HFFc6 (cell line): ENCODE measurements at regions not wholly inside any gene's neighbourhood (a gene's known extent, or its start where the extent isn't known, plus 50 kb on each side); places are given as distances from the start of the nearest gene placed in this dataset.

Experiments
- DNase-seq: peaks from one replicate; pipeline ENCODE4 v3.0.0-alpha.2; 2018
- H3K27ac Mint-ChIP-seq: 2 replicates; pipeline ENCODE4 v1.8.0; 2020; ENCODE audit warnings: mild to moderate bottlenecking, mixed read lengths
- H3K27me3 Mint-ChIP-seq: 2 replicates; pipeline ENCODE4 v1.8.0; 2021; ENCODE audit warnings: mild to moderate bottlenecking, moderate library complexity, mixed read lengths; ENCODE audit not compliant: insufficient read depth
- H3K36me3 Mint-ChIP-seq: 2 replicates; pipeline ENCODE4 v1.8.0; 2021; ENCODE audit warnings: low read depth, mixed read lengths
- H3K4me1 Mint-ChIP-seq: 2 replicates; pipeline ENCODE4 v1.8.0; 2020; ENCODE audit warnings: low read depth, mixed read lengths
- H3K4me3 Mint-ChIP-seq: 2 replicates; pipeline ENCODE4 v1.8.0; 2020; ENCODE audit warnings: mild to moderate bottlenecking, moderate library complexity, mixed read lengths
- H3K9me3 Mint-ChIP-seq: 2 replicates; pipeline ENCODE4 v1.8.0; 2020; ENCODE audit warnings: mild to moderate bottlenecking, mixed read lengths
- TF ChIP-seq, protein P1 (sequence below): fragments of 200-600 bp; sonication (generic); IDR thresholded peaks from 2 replicates; pipeline ENCODE4 v1.5.0; 2021; ENCODE audit warnings: antibody characterized with exemption, mild to moderate bottlenecking

DNA sequence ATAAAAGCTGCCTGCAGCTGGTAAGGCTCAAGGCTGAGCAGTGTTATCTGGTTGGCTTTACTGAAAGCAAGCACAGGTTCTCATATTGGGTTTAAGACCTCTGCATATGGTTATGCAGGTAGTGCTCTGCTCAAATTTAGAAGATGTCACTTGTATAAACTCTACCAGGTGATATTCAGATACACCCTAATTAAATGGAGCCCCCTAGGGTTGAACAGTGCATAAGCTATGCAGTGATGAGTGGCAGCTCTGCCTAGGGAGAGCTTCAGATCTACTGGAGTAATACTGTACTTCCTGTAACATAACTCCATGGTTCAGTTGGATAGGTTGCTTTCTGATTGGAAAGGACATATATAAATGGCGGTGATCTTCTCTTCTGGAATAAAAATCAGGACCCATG is 222.7 kb downstream of the CYRIA start:
- H3K27me3 Mint-ChIP-seq, result no peaks in the 10 kb centered on the region
- DNase-seq, result no peak
- H3K4me1 Mint-ChIP-seq, result no peaks in the 10 kb centered on the region
- no peak overlapping the region for H3K27ac Mint-ChIP-seq
- H3K36me3 Mint-ChIP-seq, result 0 out of 2 replicates have a peak, but pooled peaks cover 4% of the 10 kb centered on the region
- H3K9me3 Mint-ChIP-seq, result peaks cover 47% of the 10 kb centered on the region
- no peak overlapping the region for H3K4me3 Mint-ChIP-seq
- TF ChIP-seq, protein P1, sequence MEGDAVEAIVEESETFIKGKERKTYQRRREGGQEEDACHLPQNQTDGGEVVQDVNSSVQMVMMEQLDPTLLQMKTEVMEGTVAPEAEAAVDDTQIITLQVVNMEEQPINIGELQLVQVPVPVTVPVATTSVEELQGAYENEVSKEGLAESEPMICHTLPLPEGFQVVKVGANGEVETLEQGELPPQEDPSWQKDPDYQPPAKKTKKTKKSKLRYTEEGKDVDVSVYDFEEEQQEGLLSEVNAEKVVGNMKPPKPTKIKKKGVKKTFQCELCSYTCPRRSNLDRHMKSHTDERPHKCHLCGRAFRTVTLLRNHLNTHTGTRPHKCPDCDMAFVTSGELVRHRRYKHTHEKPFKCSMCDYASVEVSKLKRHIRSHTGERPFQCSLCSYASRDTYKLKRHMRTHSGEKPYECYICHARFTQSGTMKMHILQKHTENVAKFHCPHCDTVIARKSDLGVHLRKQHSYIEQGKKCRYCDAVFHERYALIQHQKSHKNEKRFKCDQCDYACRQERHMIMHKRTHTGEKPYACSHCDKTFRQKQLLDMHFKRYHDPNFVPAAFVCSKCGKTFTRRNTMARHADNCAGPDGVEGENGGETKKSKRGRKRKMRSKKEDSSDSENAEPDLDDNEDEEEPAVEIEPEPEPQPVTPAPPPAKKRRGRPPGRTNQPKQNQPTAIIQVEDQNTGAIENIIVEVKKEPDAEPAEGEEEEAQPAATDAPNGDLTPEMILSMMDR, result no peak

DNA sequence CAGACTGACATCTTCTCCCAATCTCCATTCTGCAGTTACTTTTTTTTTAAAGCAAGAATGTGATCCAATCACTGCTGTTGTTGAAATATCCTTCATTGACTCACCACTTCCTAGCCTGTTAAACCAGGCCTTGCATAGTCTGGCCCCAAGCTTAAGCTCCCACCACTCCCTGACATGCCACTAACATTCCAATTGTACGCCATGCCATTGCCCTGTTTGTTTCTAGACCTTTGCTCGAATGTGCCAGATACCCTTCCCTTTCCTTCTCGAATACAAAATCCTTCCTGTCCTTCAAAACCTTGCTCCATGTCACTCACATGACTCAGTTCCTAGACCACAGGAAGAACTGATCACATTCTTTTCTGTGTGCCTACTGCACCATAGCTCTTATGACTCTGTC is 224.2 kb downstream of the CYRIA start:
- Mint-ChIP-seq H3K27me3 (no peaks in the 10 kb centered on the region), H3K27ac (no peak overlapping the region), H3K4me1 (no peaks in the 10 kb centered on the region), H3K9me3 (peaks cover 50% of the 10 kb centered on the region), H3K36me3 (no peaks in the 10 kb centered on the region; the same call in 1 of the 2 replicates), H3K4me3 (no peak overlapping the region)
- no peak for DNase-seq
- TF ChIP-seq, protein P1, result no peak

DNA sequence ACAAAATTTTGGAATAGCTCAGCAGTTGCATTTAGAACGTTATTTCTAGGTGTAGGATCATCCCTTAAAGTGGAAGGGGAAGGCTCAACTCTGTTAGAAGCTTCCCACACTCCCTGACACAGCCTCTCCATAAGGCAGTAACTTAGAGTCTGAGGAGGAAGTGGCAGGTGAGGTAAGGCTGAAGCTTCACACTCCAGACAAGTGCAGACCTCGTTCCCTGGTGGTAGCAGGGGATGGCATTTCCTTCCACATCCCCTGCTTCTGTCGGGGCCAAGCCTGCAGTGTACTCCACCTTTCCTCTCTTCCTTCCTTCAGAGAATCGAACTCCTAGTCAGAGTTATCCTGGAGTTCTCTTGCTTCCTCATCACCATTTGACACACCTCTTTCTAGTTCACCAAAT is 224.7 kb downstream of the CYRIA start:
- no peak overlapping the region for H3K4me3 Mint-ChIP-seq

DNA sequence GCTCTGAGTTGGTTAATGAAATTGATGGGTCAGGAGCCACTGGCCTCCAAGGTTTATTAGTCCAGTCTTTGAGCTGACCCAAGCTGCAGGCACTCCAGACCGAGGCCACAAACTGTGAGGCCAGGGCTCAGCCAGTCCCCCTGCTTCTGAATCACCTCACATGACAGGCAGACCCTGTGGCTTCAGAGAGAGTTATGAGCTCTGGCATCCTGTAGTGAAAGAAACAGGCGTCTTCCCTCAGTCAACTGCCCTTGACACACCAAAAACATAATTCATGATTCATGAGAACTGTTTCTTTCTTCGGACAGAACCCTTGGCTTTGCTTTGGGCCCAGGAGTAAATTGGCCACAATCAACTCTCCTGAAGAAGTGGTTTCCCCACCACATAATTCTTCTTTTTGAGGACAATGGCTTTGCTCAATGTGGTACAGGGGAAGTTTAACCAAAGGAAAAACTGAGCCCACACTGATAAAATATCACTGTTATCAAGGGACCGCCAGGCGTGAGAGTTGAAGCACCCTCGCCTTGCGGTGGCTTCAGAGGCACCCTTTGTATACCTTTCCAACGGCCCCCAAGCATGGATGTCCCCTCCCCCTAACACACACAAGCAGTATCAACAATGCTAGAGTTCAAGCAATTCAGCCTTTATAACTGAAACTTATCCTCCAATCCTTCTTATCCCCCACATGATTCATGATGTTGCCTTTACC is 226.9 kb downstream of the CYRIA start:
- no peaks in the 10 kb centered on the region for H3K27me3 Mint-ChIP-seq
- no peak overlapping the region for H3K4me3 Mint-ChIP-seq
- H3K4me1 Mint-ChIP-seq, result no peaks in the 10 kb centered on the region
- no peak overlapping the region for H3K27ac Mint-ChIP-seq
- no peaks in the 10 kb centered on the region; the same call in 1 of the 2 replicates for H3K36me3 Mint-ChIP-seq
- TF ChIP-seq, protein P1, result no peak
- DNase-seq, result no peak
- H3K9me3 Mint-ChIP-seq, result peaks cover 40% of the 10 kb centered on the region

More for the DNA sequence above, 224.7 kb downstream of the CYRIA start:
- no peak for DNase-seq
- H3K9me3 Mint-ChIP-seq, result peaks cover 53% of the 10 kb centered on the region
- no peaks in the 10 kb centered on the region; the same call in 1 of the 2 replicates for H3K36me3 Mint-ChIP-seq
- no peaks in the 10 kb centered on the region for H3K4me1 Mint-ChIP-seq
- TF ChIP-seq, protein P1, result no peak
- H3K27me3 Mint-ChIP-seq, result no peaks in the 10 kb centered on the region
- H3K27ac Mint-ChIP-seq, result no peak overlapping the region

DNA sequence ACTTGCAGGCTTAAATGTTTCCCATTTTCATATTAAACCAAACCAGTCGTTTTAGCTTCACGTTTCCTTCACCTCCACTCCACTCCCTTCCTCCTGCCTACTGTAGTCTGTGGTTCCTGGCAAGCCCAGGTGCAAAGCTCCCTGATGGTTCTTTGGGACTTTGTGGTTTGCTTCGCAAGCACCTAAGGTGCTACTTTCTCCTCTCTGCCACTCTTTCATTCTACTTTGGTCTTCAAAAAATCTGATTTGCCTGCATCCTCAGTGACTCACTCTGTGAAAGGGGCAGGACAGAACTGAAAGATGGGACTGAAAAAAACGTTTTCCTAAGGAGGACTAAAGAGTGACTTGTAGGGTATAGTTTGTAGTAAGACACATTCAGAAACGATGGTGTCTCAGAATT is 228.4 kb downstream of the CYRIA start:
- Mint-ChIP-seq H3K27me3 (peaks cover 2% of the 10 kb centered on the region; the same call in 1 of the 2 replicates), H3K9me3 (peaks cover 45% of the 10 kb centered on the region), H3K4me1 (no peaks in the 10 kb centered on the region), H3K27ac (no peak overlapping the region), H3K36me3 (no peaks in the 10 kb centered on the region; the same call in 1 of the 2 replicates), H3K4me3 (no peak overlapping the region)
- TF ChIP-seq, protein P1, result no peak
- no peak for DNase-seq
